NB4 (cell line): ENCODE measurements at regions not wholly inside any gene's neighbourhood (a gene's known extent, or its start where the extent isn't known, plus 50 kb on each side); places are given as distances from the start of the nearest gene placed in this dataset.

Experiments
- DNase-seq: peaks from one replicate; pipeline ENCODE4 v3.0.0; 2010; ENCODE audit warnings: low read depth
- H3K4me3 ChIP-seq: one replicate; pipeline ENCODE4 v1.5.1; 2011; ENCODE audit warnings: mild to moderate bottlenecking, low read depth, low read length, moderate library complexity
- CTCF ChIP-seq: IDR thresholded peaks from one replicate; pipeline ENCODE4 v1.5.1; 2012; ENCODE audit warnings: low read depth, low read length
- MAX ChIP-seq: IDR thresholded peaks from 2 replicates; pipeline ENCODE4 v1.6.1; 2011; ENCODE audit warnings: low read depth, low read length
- MYC ChIP-seq: IDR thresholded peaks from 2 replicates; pipeline ENCODE4 v1.6.1; 2011; ENCODE audit warnings: low read depth, low read length
- POLR2A ChIP-seq: IDR thresholded peaks from 2 replicates; pipeline ENCODE4 v1.6.1; 2011; ENCODE audit warnings: mild to moderate bottlenecking; ENCODE audit not compliant: insufficient read length; ENCODE audit errors: extremely low read depth

GRCh38 chr2:58721912-58722591 lies 480.9 kb upstream of the FANCL start:
- H3K4me3 ChIP-seq: no peak overlapping the region
- TF ChIP-seq POLR2A (no peak), MYC (no peak), CTCF (no peak), MAX (no peak)
- no peak for DNase-seq

- H3K4me3 ChIP-seq: no peak overlapping the region
- TF ChIP-seq MAX: no peak
- no peak for TF ChIP-seq POLR2A
- TF ChIP-seq MYC: no peak
- TF ChIP-seq CTCF: no peak
- DNase-seq: no peak
Measured at GRCh38 chr2:58720770-58721697, 479.9 kb upstream of the FANCL start.

- DNase-seq: no peak
- no peak overlapping the region for H3K4me3 ChIP-seq
- TF ChIP-seq MYC: no peak
- TF ChIP-seq MAX: no peak
- TF ChIP-seq POLR2A: no peak
- TF ChIP-seq CTCF: no peak
Measured at GRCh38 chr2:58720033-58720769, 479.1 kb upstream of the FANCL start.

GRCh38 chr2:58715344-58715743 lies 474.2 kb upstream of the FANCL start:
- no peak for DNase-seq
- H3K4me3 ChIP-seq: no peak overlapping the region
- no peak for TF ChIP-seq CTCF

GRCh38 chr2:58714238-58714637 lies 473.1 kb upstream of the FANCL start:
- no peak for DNase-seq
- TF ChIP-seq POLR2A: no peak
- TF ChIP-seq MYC: no peak
- TF ChIP-seq MAX: no peak
- no peak for TF ChIP-seq CTCF
- no peak overlapping the region for H3K4me3 ChIP-seq
